ENCODE measurements at regions not wholly inside any gene's neighbourhood (a gene's known extent, or its start where the extent isn't known, plus 50 kb on each side); places are given as distances from the start of the nearest gene placed in this dataset.

DNA sequence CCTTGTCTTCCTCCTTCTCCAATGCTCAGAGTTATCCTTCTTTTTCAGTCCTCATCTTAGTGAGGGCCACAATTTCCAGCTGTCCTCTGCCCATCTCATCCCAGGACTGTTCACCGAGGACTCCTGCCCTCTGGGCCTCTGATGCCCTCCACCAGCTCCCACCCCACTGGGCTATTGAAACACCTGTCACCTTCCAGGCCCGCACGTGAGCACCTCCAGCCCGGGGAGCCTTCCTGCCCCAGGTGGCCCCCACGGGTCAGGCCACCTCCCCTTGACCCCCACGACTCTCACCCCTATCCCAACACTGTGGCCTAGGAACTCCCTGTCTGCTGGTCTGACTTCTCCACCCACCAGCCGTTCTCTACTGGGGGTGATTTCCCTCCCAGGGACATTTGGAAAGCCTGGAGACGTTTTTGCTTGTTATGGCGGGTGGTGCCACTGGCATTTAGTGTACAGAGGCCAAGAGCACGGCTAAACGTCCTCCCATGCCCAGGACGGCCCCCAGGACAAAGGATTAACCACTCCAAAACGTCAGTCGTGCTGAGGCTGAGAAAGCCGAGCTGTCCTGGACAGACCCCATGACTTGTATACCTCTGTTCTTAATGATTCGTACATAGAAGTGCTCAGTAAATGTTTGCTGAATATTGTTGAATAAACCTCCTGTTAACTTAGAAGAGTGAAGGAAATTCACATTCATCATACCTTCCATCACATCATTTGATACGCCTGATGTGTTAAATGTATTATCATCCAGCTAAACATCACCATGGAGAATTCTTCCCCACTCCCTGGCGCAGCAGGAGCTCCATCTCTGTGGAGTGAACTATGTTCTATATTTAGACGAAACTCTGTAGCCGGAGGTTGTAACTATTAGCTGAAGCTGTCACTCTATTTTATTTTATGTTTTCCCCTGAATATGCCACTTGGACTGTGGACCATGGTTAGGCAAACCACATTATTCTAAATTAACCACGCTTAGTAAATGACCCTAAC is 270.1 kb upstream of the SHH start:
- H3K9me2 ChIP-seq (replicated peaks; ENCODE audit: insufficient read depth), result no peaks in the 10 kb centered on the region
- no peaks in the 10 kb centered on the region for H3K27me3 ChIP-seq
- no peaks in the 10 kb centered on the region for H3K4me1 ChIP-seq (ENCODE audit: insufficient read depth)
- H2AFZ ChIP-seq, result no peak overlapping the region
- no peak overlapping the region for H3K4me2 ChIP-seq
- H3K36me3 ChIP-seq (replicated peaks; ENCODE audit: insufficient read depth, low read depth), result no peaks in the 10 kb centered on the region
- H4K20me1 ChIP-seq (ENCODE audit: insufficient read depth, poor library complexity, severe bottlenecking), result no peaks in the 10 kb centered on the region
- no peak for TF ChIP-seq EZH2phosphoT487 (IDR thresholded peaks at IDR 0.05; ENCODE audit: low read depth, severe bottlenecking, unreplicated experiment)
- no peak for TF ChIP-seq EZH2 (IDR thresholded peaks at IDR 0.05; ENCODE audit: borderline replicate concordance)
- TF ChIP-seq, protein P1, sequence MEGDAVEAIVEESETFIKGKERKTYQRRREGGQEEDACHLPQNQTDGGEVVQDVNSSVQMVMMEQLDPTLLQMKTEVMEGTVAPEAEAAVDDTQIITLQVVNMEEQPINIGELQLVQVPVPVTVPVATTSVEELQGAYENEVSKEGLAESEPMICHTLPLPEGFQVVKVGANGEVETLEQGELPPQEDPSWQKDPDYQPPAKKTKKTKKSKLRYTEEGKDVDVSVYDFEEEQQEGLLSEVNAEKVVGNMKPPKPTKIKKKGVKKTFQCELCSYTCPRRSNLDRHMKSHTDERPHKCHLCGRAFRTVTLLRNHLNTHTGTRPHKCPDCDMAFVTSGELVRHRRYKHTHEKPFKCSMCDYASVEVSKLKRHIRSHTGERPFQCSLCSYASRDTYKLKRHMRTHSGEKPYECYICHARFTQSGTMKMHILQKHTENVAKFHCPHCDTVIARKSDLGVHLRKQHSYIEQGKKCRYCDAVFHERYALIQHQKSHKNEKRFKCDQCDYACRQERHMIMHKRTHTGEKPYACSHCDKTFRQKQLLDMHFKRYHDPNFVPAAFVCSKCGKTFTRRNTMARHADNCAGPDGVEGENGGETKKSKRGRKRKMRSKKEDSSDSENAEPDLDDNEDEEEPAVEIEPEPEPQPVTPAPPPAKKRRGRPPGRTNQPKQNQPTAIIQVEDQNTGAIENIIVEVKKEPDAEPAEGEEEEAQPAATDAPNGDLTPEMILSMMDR (IDR thresholded peaks at IDR 0.05; ENCODE audit: poor library complexity), result no peak
- DNase-seq (ENCODE audit: low spot score), result no peak
- H3K27ac ChIP-seq, result no peak overlapping the region
- WGBS (ENCODE audit: low lambda C conversion rate, missing lambda C conversion rate), result 83% methylated on average over 21 of the region's 21 CpGs
- no peak overlapping the region for H3K4me3 ChIP-seq
- no peaks in the 10 kb centered on the region for H3K79me2 ChIP-seq
- H3K9me3 ChIP-seq (ENCODE audit: low read depth), result no peaks in the 10 kb centered on the region

DNA sequence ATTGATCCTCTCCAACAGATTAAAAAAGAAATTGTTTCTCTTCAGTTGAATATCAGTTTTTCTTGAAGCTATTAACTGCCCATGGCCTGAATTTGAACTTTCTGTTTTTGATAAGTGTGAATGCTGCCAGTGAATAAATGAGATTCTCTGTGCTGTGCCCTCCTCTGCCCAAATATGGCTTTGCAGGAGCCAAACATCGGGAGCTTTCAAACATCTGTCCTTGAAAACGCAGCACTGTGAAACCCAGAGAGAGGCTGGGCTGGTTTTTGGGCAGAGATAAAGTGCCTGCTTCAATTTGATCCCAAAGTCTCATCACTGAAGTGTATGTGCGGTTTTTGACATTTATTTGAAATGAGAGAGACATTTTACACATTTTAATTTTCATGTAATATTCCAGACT is 268.3 kb upstream of the SHH start:
- H3K4me3 ChIP-seq, result no peak overlapping the region
- no peaks in the 10 kb centered on the region for H3K27me3 ChIP-seq
- no peaks in the 10 kb centered on the region for H3K36me3 ChIP-seq (replicated peaks; ENCODE audit: insufficient read depth, low read depth)
- H3K9me3 ChIP-seq (ENCODE audit: low read depth), result no peaks in the 10 kb centered on the region
- H3K27ac ChIP-seq, result no peak overlapping the region
- no peaks in the 10 kb centered on the region for H3K4me1 ChIP-seq (ENCODE audit: insufficient read depth)
- H2AFZ ChIP-seq, result no peak overlapping the region
- WGBS (ENCODE audit: low lambda C conversion rate, missing lambda C conversion rate), result 53% methylated on average over 3 of the region's 3 CpGs
- H3K79me2 ChIP-seq, result no peaks in the 10 kb centered on the region
- DNase-seq (ENCODE audit: low spot score), result no peak
- no peaks in the 10 kb centered on the region for H4K20me1 ChIP-seq (ENCODE audit: insufficient read depth, poor library complexity, severe bottlenecking)
- H3K4me2 ChIP-seq, result no peak overlapping the region
- TF ChIP-seq, protein P1 (IDR thresholded peaks at IDR 0.05; ENCODE audit: poor library complexity), result no peak
- TF ChIP-seq EZH2 (IDR thresholded peaks at IDR 0.05; ENCODE audit: borderline replicate concordance) (no peak), EZH2phosphoT487 (IDR thresholded peaks at IDR 0.05; ENCODE audit: low read depth, severe bottlenecking, unreplicated experiment) (no peak)
- H3K9me2 ChIP-seq (replicated peaks; ENCODE audit: insufficient read depth), result no peaks in the 10 kb centered on the region

DNA sequence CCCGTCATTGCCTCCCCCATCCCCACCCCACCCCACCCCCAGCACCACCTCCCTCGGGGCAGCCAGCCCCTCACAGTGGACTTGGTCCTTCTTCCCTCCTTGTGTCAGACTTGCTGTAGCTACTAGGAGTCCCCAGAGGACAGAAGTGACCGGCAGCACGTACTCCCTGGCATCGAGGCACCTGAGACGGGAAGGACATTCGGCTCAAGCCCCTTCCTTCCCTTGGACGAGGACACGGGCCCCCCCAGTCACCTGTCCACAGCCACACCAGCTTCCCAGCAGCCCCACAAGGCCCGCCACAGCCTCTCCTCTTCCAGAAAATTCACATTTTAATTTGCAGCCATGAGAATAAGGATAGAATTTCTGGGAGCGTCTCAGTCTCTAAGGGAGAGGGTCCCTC is 267.8 kb upstream of the SHH start:
- Histone ChIP-seq H3K79me2 (no peaks in the 10 kb centered on the region), H3K4me3 (no peak overlapping the region), H3K27ac (no peak overlapping the region), H2AFZ (no peak overlapping the region), H3K9me2 (replicated peaks; ENCODE audit: insufficient read depth) (no peaks in the 10 kb centered on the region), H3K9me3 (ENCODE audit: low read depth) (no peaks in the 10 kb centered on the region), H4K20me1 (ENCODE audit: insufficient read depth, poor library complexity, severe bottlenecking) (no peaks in the 10 kb centered on the region), H3K4me1 (ENCODE audit: insufficient read depth) (no peaks in the 10 kb centered on the region), H3K36me3 (replicated peaks; ENCODE audit: insufficient read depth, low read depth) (no peaks in the 10 kb centered on the region), H3K4me2 (no peak overlapping the region), H3K27me3 (no peaks in the 10 kb centered on the region)
- TF ChIP-seq, protein P1 (IDR thresholded peaks at IDR 0.05; ENCODE audit: poor library complexity), result no peak
- TF ChIP-seq EZH2phosphoT487 (IDR thresholded peaks at IDR 0.05; ENCODE audit: low read depth, severe bottlenecking, unreplicated experiment), result no peak
- TF ChIP-seq EZH2 (IDR thresholded peaks at IDR 0.05; ENCODE audit: borderline replicate concordance), result no peak
- no peak for DNase-seq (ENCODE audit: low spot score)
- 88% methylated on average over 11 of the region's 11 CpGs for WGBS (ENCODE audit: low lambda C conversion rate, missing lambda C conversion rate)

Measured in hepatocyte (in vitro differentiated cells).